Endothelial cell of umbilical vein (primary cell): ENCODE measurements at regions not wholly inside any gene's neighbourhood (a gene's known extent, or its start where the extent isn't known, plus 50 kb on each side); places are given as distances from the start of the nearest gene placed in this dataset.

Source experiments
- BruUV-seq: library from RNA; stranded (reverse); fragments of 400-500 nt; replicated peaks from 2 replicates; lab custom pipeline; 2021; lab: Mats Ljungman, UMichigan
- CTCF ChIA-PET: fragments of 300-600, 350-600 bp; sonication (Branson Sonifier 250); formaldehyde crosslinking; loops from one replicate; lab custom pipeline; 2021; ENCODE audit warnings: antibody characterized with exemption, inconsistent platforms; lab: Charles Lee
- POLR2A ChIA-PET: fragments of 300-600, 350-600 bp; sonication (Branson Sonifier 250); formaldehyde crosslinking; loops from one replicate; lab custom pipeline; 2021; ENCODE audit warnings: antibody characterized with exemption, inconsistent platforms; lab: Charles Lee
- DNase-seq: peaks from one replicate; pipeline ENCODE4 v3.0.0-alpha.2; 2011; ENCODE audit warnings: low read depth, low spot score
- FAIRE-seq: peaks from 2 replicates; lab custom pipeline; 2011; peaks lifted over from hg19 to GRCh38; lab: Jason Lieb, UNC
- H2AFZ ChIP-seq: 2 replicates; pipeline ENCODE4 v1.6.0; 2012; ENCODE audit warnings: low read depth, low read length, control low read depth, inconsistent platforms
- H3K27ac ChIP-seq: 2 replicates; pipeline ENCODE4 v1.5.1; 2011; ENCODE audit warnings: low read depth, mild to moderate bottlenecking, control low read depth, low read length, moderate library complexity; ENCODE audit not compliant: insufficient read depth
- H3K27me3 ChIP-seq, 2 experiments: 2 replicates each; pipeline versions ENCODE4 v1.6.0 to v1.6.1; 2011; ENCODE audit warnings: low read length in 2 of 2, mixed read lengths in 1 of 2; ENCODE audit not compliant: control insufficient read depth in 2 of 2, insufficient read depth in 2 of 2
- H3K36me3 ChIP-seq, 2 experiments: 2 replicates in 1 of 2; 3 replicates in 1 of 2; pipeline ENCODE4 v1.5.1; 2011; ENCODE audit warnings: low read length in 2 of 2, mild to moderate bottlenecking in 1 of 2, moderate library complexity in 1 of 2; ENCODE audit not compliant: control insufficient read depth in 2 of 2, insufficient read depth in 2 of 2; ENCODE audit errors: extremely low read depth in 1 of 2
- H3K4me1 ChIP-seq: 3 replicates; pipeline ENCODE4 v1.5.1; 2011; ENCODE audit warnings: mild to moderate bottlenecking, low read length; ENCODE audit not compliant: control insufficient read depth, insufficient read depth; ENCODE audit errors: extremely low read depth
- H3K4me2 ChIP-seq: 2 replicates; pipeline ENCODE4 v1.6.1; 2011; ENCODE audit warnings: low read length, control low read depth, mixed read lengths; ENCODE audit not compliant: insufficient read depth
- H3K4me3 ChIP-seq, 3 experiments: fragments of 200-600 bp in 1 of 3; sonication (generic), shearing (Covaris generic) in 1 of 3; replicated peaks in 1 of 3; 2 replicates each; pipeline ENCODE4 v1.5.1; 2011 to 2016; ENCODE audit warnings: control low read depth in 3 of 3, low read length in 3 of 3, mild to moderate bottlenecking in 2 of 3, inconsistent platforms in 1 of 3, low read depth in 1 of 3, moderate library complexity in 1 of 3; ENCODE audit not compliant: insufficient read depth in 1 of 3
- H3K79me2 ChIP-seq: 2 replicates; pipeline ENCODE4 v1.6.0; 2012; ENCODE audit warnings: low read length, inconsistent platforms; ENCODE audit not compliant: control insufficient read depth, insufficient read depth
- H3K9ac ChIP-seq: replicated peaks from 2 replicates; pipeline ENCODE3; 2011; ENCODE audit warnings: low read length, control low read depth; ENCODE audit not compliant: insufficient read depth; ENCODE audit errors: extremely low read depth
- H3K9me1 ChIP-seq: replicated peaks from 3 replicates; pipeline ENCODE4 v1.6.0; 2011; ENCODE audit warnings: mild to moderate bottlenecking, low read length; ENCODE audit not compliant: control insufficient read depth, insufficient read depth; ENCODE audit errors: extremely low read depth
- H3K9me3 ChIP-seq: replicated peaks from 2 replicates; pipeline ENCODE4 v1.5.1; 2012; ENCODE audit warnings: low read length, inconsistent platforms; ENCODE audit not compliant: control insufficient read depth, insufficient read depth
- H4K20me1 ChIP-seq: replicated peaks from 2 replicates; pipeline ENCODE3; 2011; ENCODE audit warnings: mild to moderate bottlenecking, low read length; ENCODE audit not compliant: control insufficient read depth, insufficient read depth; ENCODE audit errors: extremely low read depth
- CTCF ChIP-seq, 2 donors: IDR thresholded peaks; 1 replicate in 1 of 2; 2 replicates in 1 of 2; pipeline ENCODE4 v1.5.1; 2011; ENCODE audit warnings: low read length in 2 of 2, mild to moderate bottlenecking in 2 of 2, moderate library complexity in 2 of 2, control low read depth in 1 of 2, inconsistent platforms in 1 of 2, low read depth in 1 of 2; ENCODE audit not compliant: insufficient read depth in 1 of 2; ENCODE audit errors: extremely low read depth in 1 of 2
- EZH2 ChIP-seq: IDR thresholded peaks from 2 replicates; pipeline ENCODE4 v1.6.1; 2012; ENCODE audit warnings: borderline replicate concordance, low read depth, mild to moderate bottlenecking, moderate library complexity, low read length, inconsistent platforms; ENCODE audit not compliant: severe bottlenecking
- FOS ChIP-seq: IDR thresholded peaks from 2 replicates; pipeline ENCODE4 v1.6.1; 2011; ENCODE audit warnings: mild to moderate bottlenecking, low read length, moderate library complexity, borderline replicate concordance; ENCODE audit not compliant: insufficient read depth
- GATA2 ChIP-seq: IDR thresholded peaks from 2 replicates; pipeline ENCODE4 v1.7.0; 2011; ENCODE audit warnings: low read depth, mild to moderate bottlenecking, moderate library complexity, mixed read lengths, low read length; ENCODE audit not compliant: insufficient read length, insufficient read depth
- JUN ChIP-seq: IDR thresholded peaks from 2 replicates; pipeline ENCODE4 v1.6.1; 2011; ENCODE audit warnings: borderline replicate concordance, low read depth; ENCODE audit not compliant: insufficient read length, insufficient read depth
- MAX ChIP-seq: IDR thresholded peaks from 2 replicates; pipeline ENCODE4 v1.6.1; 2011; ENCODE audit not compliant: insufficient read depth, insufficient read length
- MYC ChIP-seq: IDR thresholded peaks from one replicate; pipeline ENCODE4 v1.6.1; 2011; ENCODE audit warnings: mild to moderate bottlenecking, low read depth, low read length
- POLR2A ChIP-seq: IDR thresholded peaks from 2 replicates; pipeline ENCODE4 v1.6.1; 2012; ENCODE audit warnings: low read depth, mild to moderate bottlenecking, control low read depth, low read length
- POLR2AphosphoS5 ChIP-seq: IDR thresholded peaks from 2 replicates; pipeline ENCODE4 v1.6.1; 2012; ENCODE audit warnings: low read depth, mild to moderate bottlenecking, control low read depth, low read length, moderate library complexity; ENCODE audit not compliant: insufficient read depth
- dilution Hi-C: fragments of 300-500 bp; cut with MboI; formaldehyde crosslinking; loops from one replicate; pipeline ENCODE4 v1.15.0; 2019; ENCODE audit warnings: low sequenced_read_pairs; ENCODE audit not compliant: extremely low pct_ligation_motif_present
- intact Hi-C: fragments of 100-400 bp; cut with micrococcal nuclease; formaldehyde crosslinking; loops from one replicate; pipeline ENCODE4 v1.10.0; 2022

GRCh38 chr2:236503100-236503499 is 66.5 kb upstream of the ACKR3 start:
- TF ChIP-seq MYC (no peak), JUN (no peak), CTCF (IDR thresholded peaks at IDR 0.05; ENCODE audit: extremely low read depth in 1 of 2, insufficient read depth in 1 of 2, low read depth in 1 of 2, low read length in 2 of 2) (peak in 1 of 2 donors; percentile 23)
- Histone ChIP-seq H2AFZ (no peak overlapping the region), H3K4me3 (no peak overlapping the region), H4K20me1 (no peaks in the 10 kb centered on the region), H3K9me1 (no peaks in the 10 kb centered on the region), H3K9ac (no peak overlapping the region), H3K36me3 (no peaks in the 10 kb centered on the region), H3K9me3 (no peaks in the 10 kb centered on the region), H3K4me2 (no peak overlapping the region), H3K4me1 (peaks cover 7% of the 10 kb centered on the region), H3K27me3 (peaks cover 4 to 9% of the 10 kb centered on the region in 2 experiments), H3K79me2 (no peaks in the 10 kb centered on the region), H3K27ac (no peak overlapping the region)
- ChIA-PET POLR2A (interaction anchor here (0.6 kb wide), 1 partner anchor 8 kb away, joined by 4 read pairs; no protein-coding TSS in a partner anchor), CTCF (interaction anchor here (1.0 kb wide), 1 partner anchor 10 kb away, joined by 3 read pairs; no protein-coding TSS in a partner anchor)
- no peak for FAIRE-seq
- BruUV-seq: no TSS peak
- intact Hi-C loops (no loop called here), dilution Hi-C loops (no loop called here)
- DNase-seq: no peak

GRCh38 chr2:236503583-236503982 is 66.0 kb upstream of the ACKR3 start:
- FAIRE-seq (no peak), DNase-seq (no peak)
- Histone ChIP-seq H4K20me1 (no peaks in the 10 kb centered on the region), H2AFZ (no peak overlapping the region), H3K4me2 (no peak overlapping the region), H3K36me3 (no peaks in the 10 kb centered on the region), H3K9me3 (no peaks in the 10 kb centered on the region), H3K4me1 (peaks cover 8% of the 10 kb centered on the region), H3K79me2 (no peaks in the 10 kb centered on the region), H3K4me3 (no peak overlapping the region), H3K9ac (no peak overlapping the region), H3K27ac (no peak overlapping the region), H3K27me3 (peaks cover 4 to 9% of the 10 kb centered on the region in 2 experiments), H3K9me1 (no peaks in the 10 kb centered on the region)
- intact Hi-C loops: no loop called here
- no TSS peak for BruUV-seq
- dilution Hi-C loops: no loop called here
- TF ChIP-seq MYC: no peak
- no peak for TF ChIP-seq EZH2
- no peak for TF ChIP-seq FOS
- no peak for TF ChIP-seq GATA2
- TF ChIP-seq POLR2A: no peak
- no peak for TF ChIP-seq CTCF (IDR thresholded peaks at IDR 0.05; ENCODE audit: extremely low read depth in 1 of 2, insufficient read depth in 1 of 2, low read depth in 1 of 2, low read length in 2 of 2)
- TF ChIP-seq POLR2AphosphoS5: no peak
- no peak for TF ChIP-seq MAX
- TF ChIP-seq JUN: no peak
- ChIA-PET CTCF (interaction anchor here (1.0 kb wide), 1 partner anchor 10 kb away, joined by 3 read pairs; no protein-coding TSS in a partner anchor), POLR2A (interaction anchor here (0.6 kb wide), 1 partner anchor 8 kb away, joined by 4 read pairs; no protein-coding TSS in a partner anchor)
